ENCODE measurements at regions not wholly inside any gene's neighbourhood (a gene's known extent, or its start where the extent isn't known, plus 50 kb on each side); places are given as distances from the start of the nearest gene placed in this dataset.

DNA sequence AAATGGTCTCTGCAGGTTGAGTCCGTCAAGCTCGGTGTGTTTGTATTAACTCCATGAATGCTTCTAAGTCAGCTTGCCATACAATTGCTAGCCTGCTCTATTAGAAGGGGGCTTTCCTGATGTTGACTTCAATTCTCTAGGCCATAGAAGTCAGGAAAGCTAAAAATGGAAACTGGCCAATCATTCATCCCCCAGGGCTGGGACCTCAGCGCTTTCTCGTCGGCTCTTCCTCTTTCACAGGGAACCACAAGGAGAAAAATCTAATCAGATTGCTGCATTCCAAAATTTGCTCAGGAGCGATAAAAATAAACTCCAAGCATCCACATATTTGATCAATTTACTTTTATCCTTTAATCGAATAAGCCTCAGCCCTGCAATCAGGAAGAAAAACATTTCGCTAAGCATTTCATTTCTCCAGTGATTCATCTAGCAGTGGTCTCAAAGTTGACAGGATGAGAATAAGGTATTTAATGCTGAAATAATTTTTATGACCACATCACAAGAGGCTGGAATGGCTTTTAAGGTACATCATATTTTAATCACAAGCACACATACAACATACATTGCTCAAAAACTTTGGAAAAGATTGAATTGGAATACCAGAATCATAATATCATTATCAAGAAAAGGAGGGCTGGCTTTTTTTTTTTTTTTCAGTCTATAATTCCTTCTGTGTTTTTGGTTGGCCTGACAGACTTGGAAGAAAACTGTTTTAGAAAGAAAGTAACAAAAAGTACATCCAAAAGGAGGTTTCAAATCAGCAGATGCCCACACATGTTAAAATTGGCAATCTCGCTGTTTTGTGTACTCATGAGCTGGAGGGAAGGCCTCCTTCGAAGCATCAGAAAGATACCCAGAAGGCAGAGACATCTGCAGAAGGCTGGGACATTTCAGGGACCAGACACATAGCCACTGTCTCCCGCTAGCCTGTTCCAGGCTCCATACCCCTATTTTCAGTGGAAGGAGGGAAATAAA, 316.3 kb downstream of the NUAK1 start:
- Mint-ChIP-seq H3K27ac (ENCODE audit: low read depth, unreplicated experiment) (no peak overlapping the region), H3K4me3 (ENCODE audit: unreplicated experiment) (no peak overlapping the region), H3K27me3 (ENCODE audit: insufficient read depth, unreplicated experiment) (no peaks in the 10 kb centered on the region), H3K9me3 (ENCODE audit: unreplicated experiment) (no peaks in the 10 kb centered on the region), H3K36me3 (ENCODE audit: insufficient read depth, unreplicated experiment) (no peaks in the 10 kb centered on the region), H3K4me1 (ENCODE audit: insufficient read depth, unreplicated experiment) (peaks cover 28% of the 10 kb centered on the region)
- TF ChIP-seq, protein P1, sequence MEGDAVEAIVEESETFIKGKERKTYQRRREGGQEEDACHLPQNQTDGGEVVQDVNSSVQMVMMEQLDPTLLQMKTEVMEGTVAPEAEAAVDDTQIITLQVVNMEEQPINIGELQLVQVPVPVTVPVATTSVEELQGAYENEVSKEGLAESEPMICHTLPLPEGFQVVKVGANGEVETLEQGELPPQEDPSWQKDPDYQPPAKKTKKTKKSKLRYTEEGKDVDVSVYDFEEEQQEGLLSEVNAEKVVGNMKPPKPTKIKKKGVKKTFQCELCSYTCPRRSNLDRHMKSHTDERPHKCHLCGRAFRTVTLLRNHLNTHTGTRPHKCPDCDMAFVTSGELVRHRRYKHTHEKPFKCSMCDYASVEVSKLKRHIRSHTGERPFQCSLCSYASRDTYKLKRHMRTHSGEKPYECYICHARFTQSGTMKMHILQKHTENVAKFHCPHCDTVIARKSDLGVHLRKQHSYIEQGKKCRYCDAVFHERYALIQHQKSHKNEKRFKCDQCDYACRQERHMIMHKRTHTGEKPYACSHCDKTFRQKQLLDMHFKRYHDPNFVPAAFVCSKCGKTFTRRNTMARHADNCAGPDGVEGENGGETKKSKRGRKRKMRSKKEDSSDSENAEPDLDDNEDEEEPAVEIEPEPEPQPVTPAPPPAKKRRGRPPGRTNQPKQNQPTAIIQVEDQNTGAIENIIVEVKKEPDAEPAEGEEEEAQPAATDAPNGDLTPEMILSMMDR (IDR thresholded peaks at IDR 0.05; ENCODE audit: unreplicated experiment) = no peak
- no TSS peak for BruUV-seq (replicated peaks)
- DNase-seq (ENCODE audit: unreplicated experiment) = no peak
- ChIA-PET CTCF (interaction anchor here (0.6 to 1.2 kb wide), 2 partner anchors 311 to 1329 kb away, joined by 3 to 6 read pairs; no protein-coding TSS in a partner anchor), POLR2A (interaction anchor here (0.7 kb wide), 1 partner anchor 112 kb away, joined by 3 read pairs; no protein-coding TSS in a partner anchor)
- intact Hi-C loops (cut with micrococcal nuclease) = no loop called here

DNA sequence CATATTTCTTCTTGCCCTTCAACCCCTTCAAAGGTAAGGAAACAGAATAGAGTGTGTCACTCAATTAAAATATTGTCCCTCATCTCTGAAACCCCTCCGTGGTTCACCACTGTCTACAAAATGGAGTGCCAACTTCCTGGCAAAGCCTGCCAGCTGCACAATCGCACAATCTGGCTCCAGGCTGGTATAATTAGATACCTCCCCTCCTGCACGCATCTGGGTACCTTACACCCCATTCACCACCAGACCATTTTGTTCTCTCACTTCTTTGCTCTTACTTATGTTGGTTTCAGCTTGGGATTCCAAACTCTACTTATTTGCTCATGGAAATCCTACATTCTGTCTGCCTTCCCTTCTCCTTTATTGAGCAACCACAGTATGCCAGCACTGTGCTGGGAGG, 314.9 kb downstream of the NUAK1 start:
- Mint-ChIP-seq H3K27me3 (ENCODE audit: insufficient read depth, unreplicated experiment) (no peaks in the 10 kb centered on the region), H3K9me3 (ENCODE audit: unreplicated experiment) (no peaks in the 10 kb centered on the region), H3K36me3 (ENCODE audit: insufficient read depth, unreplicated experiment) (no peaks in the 10 kb centered on the region), H3K4me3 (ENCODE audit: unreplicated experiment) (no peak overlapping the region), H3K4me1 (ENCODE audit: insufficient read depth, unreplicated experiment) (peaks cover 24% of the 10 kb centered on the region), H3K27ac (ENCODE audit: low read depth, unreplicated experiment) (no peak overlapping the region)
- BruUV-seq (replicated peaks) = no TSS peak
- CTCF ChIA-PET = interaction anchor here (1.2 kb wide), 1 partner anchor 309 kb away, joined by 6 read pairs; no protein-coding TSS in a partner anchor
- no peak for DNase-seq (ENCODE audit: unreplicated experiment)
- POLR2A ChIA-PET = interaction anchor here (1.2 kb wide), 1 partner anchor 8 kb away, joined by 3 read pairs; no protein-coding TSS in a partner anchor
- intact Hi-C loops (cut with micrococcal nuclease) = no loop called here
- TF ChIP-seq, protein P1 (IDR thresholded peaks at IDR 0.05; ENCODE audit: unreplicated experiment) = no peak

DNA sequence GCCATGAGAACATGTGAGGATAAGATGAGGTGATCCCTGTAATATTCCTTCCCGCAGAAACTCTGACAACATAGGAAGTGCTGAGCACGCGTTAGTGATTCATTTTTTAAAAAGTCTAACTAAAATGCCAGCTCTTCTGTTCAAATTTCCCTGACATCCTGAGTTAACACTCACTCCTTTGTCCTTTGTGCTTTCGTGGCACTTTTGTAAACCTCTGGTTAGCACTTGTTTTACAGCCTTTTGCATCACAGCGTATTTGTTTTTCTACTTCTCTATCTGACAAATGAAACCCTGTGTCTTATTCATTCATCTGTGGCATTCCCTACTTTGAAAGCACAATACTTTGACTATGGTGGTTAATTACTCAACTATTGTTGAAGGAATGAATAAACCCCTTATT, 313.6 kb downstream of the NUAK1 start:
- Mint-ChIP-seq H3K27ac (ENCODE audit: low read depth, unreplicated experiment) (no peak overlapping the region), H3K27me3 (ENCODE audit: insufficient read depth, unreplicated experiment) (no peaks in the 10 kb centered on the region), H3K36me3 (ENCODE audit: insufficient read depth, unreplicated experiment) (no peaks in the 10 kb centered on the region), H3K4me1 (ENCODE audit: insufficient read depth, unreplicated experiment) (peaks cover 14% of the 10 kb centered on the region), H3K9me3 (ENCODE audit: unreplicated experiment) (no peaks in the 10 kb centered on the region), H3K4me3 (ENCODE audit: unreplicated experiment) (no peak overlapping the region)
- no TSS peak for BruUV-seq (replicated peaks)
- DNase-seq (ENCODE audit: unreplicated experiment) = no peak
- TF ChIP-seq, protein P1 (IDR thresholded peaks at IDR 0.05; ENCODE audit: unreplicated experiment) = no peak
- intact Hi-C loops (cut with micrococcal nuclease) = no loop called here
- ChIA-PET POLR2A (interaction anchor here (0.6 kb wide), 1 partner anchor 390 kb away, joined by 4 read pairs; no protein-coding TSS in a partner anchor), CTCF (interaction anchor here (0.7 kb wide), 1 partner anchor 209 kb away, joined by 3 read pairs; no protein-coding TSS in a partner anchor)

DNA sequence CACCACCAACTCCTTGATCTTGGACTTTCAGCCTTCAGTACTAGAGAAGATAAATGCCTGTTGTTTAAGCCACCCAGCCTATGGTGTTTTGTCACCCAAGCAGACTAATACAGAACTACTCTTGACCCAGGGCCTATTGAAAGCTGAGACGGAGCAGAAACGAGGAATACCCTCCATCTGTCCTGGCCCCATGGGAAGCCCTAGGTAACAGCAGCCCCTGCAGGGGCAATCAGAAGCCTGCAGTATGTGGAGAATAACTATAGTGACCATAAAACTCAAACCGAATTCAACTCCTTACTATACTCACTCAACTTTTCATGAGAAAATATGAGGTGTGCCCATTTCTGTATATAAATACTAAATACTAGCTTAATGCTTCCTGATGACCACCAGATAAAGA, 307.4 kb downstream of the NUAK1 start:
- intact Hi-C loops (cut with micrococcal nuclease) = no loop called here
- ChIA-PET POLR2A (no interaction called here), CTCF (no interaction called here)
- TF ChIP-seq, protein P1 (IDR thresholded peaks at IDR 0.05; ENCODE audit: unreplicated experiment) = no peak
- Mint-ChIP-seq H3K9me3 (ENCODE audit: unreplicated experiment) (no peaks in the 10 kb centered on the region), H3K36me3 (ENCODE audit: insufficient read depth, unreplicated experiment) (no peaks in the 10 kb centered on the region), H3K4me1 (ENCODE audit: insufficient read depth, unreplicated experiment) (no peaks in the 10 kb centered on the region), H3K27ac (ENCODE audit: low read depth, unreplicated experiment) (no peak overlapping the region), H3K4me3 (ENCODE audit: unreplicated experiment) (no peak overlapping the region), H3K27me3 (ENCODE audit: insufficient read depth, unreplicated experiment) (no peaks in the 10 kb centered on the region)
- BruUV-seq (replicated peaks) = no TSS peak
- DNase-seq (ENCODE audit: unreplicated experiment) = no peak

All from MCF 10A (cell line).